GM18517 (cell line): ENCODE measurements at regions not wholly inside any gene's neighbourhood (a gene's known extent, or its start where the extent isn't known, plus 50 kb on each side); places are given as distances from the start of the nearest gene placed in this dataset.

Experiments
- ATAC-seq: cut with Tn5 transposase; IDR thresholded peaks from one replicate; pipeline ENCODE4 v1.9.1; 2021; ENCODE audit warnings: mild to moderate bottlenecking, moderate library complexity; ENCODE audit not compliant: unreplicated experiment

- ATAC-seq = no peak
Measured at GRCh38 chr20:60543598-60543997, 585.4 kb downstream of the CDH26 start.

GRCh38 chr20:60553095-60553494 is 594.9 kb downstream of the CDH26 start:
- ATAC-seq = no peak

- ATAC-seq = no peak
Measured at GRCh38 chr20:60558486-60558885, 600.3 kb downstream of the CDH26 start.

GRCh38 chr20:60559462-60559861 is 601.2 kb downstream of the CDH26 start:
- ATAC-seq = no peak

- no peak for ATAC-seq
Measured at GRCh38 chr20:60561052-60561451, 602.8 kb downstream of the CDH26 start.

GRCh38 chr20:60565083-60565482 is 606.9 kb downstream of the CDH26 start:
- no peak for ATAC-seq

- ATAC-seq = no peak
Measured at GRCh38 chr20:60565551-60565950, 607.3 kb downstream of the CDH26 start.

GRCh38 chr20:60569116-60569515 is 610.9 kb downstream of the CDH26 start:
- ATAC-seq = no peak

- no peak for ATAC-seq
Measured at GRCh38 chr20:60570481-60571277, 612.5 kb downstream of the CDH26 start.

GRCh38 chr20:60573003-60573680 is 614.9 kb downstream of the CDH26 start:
- ATAC-seq = no peak

- no peak for ATAC-seq
Measured at GRCh38 chr20:60576236-60576635, 618.0 kb downstream of the CDH26 start.

GRCh38 chr20:60579941-60580515 is 621.8 kb downstream of the CDH26 start:
- ATAC-seq = no peak

- no peak for ATAC-seq
Measured at GRCh38 chr20:60581606-60582115, 623.4 kb downstream of the CDH26 start.

GRCh38 chr20:60583741-60584140 is 625.5 kb downstream of the CDH26 start:
- ATAC-seq = no peak

- ATAC-seq = no peak
Measured at GRCh38 chr20:60584221-60584620, 626.0 kb downstream of the CDH26 start.

GRCh38 chr20:60585651-60586050 is 627.4 kb downstream of the CDH26 start:
- no peak for ATAC-seq

GRCh38 chr20:60586269-60587050 is 628.2 kb downstream of the CDH26 start:
- no peak for ATAC-seq

- ATAC-seq = no peak
Measured at GRCh38 chr20:60587986-60588385, 629.8 kb downstream of the CDH26 start.

GRCh38 chr20:60589623-60590022 is 631.4 kb downstream of the CDH26 start:
- no peak for ATAC-seq

GRCh38 chr20:60591172-60591799 is 633.1 kb downstream of the CDH26 start:
- ATAC-seq = no peak

GRCh38 chr20:60598528-60598927 is 640.3 kb downstream of the CDH26 start:
- ATAC-seq = no peak
